Vagina (tissue), 2 donors: ENCODE measurements at regions not wholly inside any gene's neighbourhood (a gene's known extent, or its start where the extent isn't known, plus 50 kb on each side); places are given as distances from the start of the nearest gene placed in this dataset.

Source experiments
- DNase-seq, 2 donors: peaks; one replicate each; pipeline ENCODE4 v3.0.0-alpha.2; 2017; ENCODE audit errors: extremely low spot score in 2 of 2
- H3K27ac ChIP-seq: fragments of 200-600 bp; sonication (generic); one replicate; pipeline ENCODE4 v1.5.1; 2019
- H3K27me3 ChIP-seq: fragments of 200-600 bp; sonication (generic); one replicate; pipeline ENCODE4 v1.5.1; 2019
- H3K36me3 ChIP-seq, 2 donors: fragments of 200-600 bp; sonication (generic); one replicate each; pipeline ENCODE4 v1.5.1; 2017 to 2019
- H3K4me1 ChIP-seq: fragments of 200-600 bp; sonication (generic); one replicate; pipeline ENCODE4 v1.5.1; 2019
- H3K4me3 ChIP-seq, 2 donors: fragments of 200-600 bp; sonication (generic); 1 replicate in 1 of 2; 2 replicates in 1 of 2; pipeline ENCODE4 v1.5.1; 2016 to 2019
- H3K9me3 ChIP-seq: fragments of 200-600 bp; sonication (generic); one replicate; pipeline ENCODE4 v1.5.1; 2019
- CTCF ChIP-seq, 3 experiments: fragments of 450-650 bp in 2 of 3; fragments of 200-600 bp in 1 of 3; sonication (generic) in 1 of 3; IDR thresholded peaks; one replicate each; pipeline ENCODE4 v1.5.1; 2017 to 2019; ENCODE audit warnings: antibody characterized with exemption in 3 of 3, mild to moderate bottlenecking in 2 of 3, moderate library complexity in 2 of 3
- POLR2A ChIP-seq, 2 donors: fragments of 450-650 bp; IDR thresholded peaks; one replicate each; pipeline ENCODE4 v1.6.1; 2017; ENCODE audit warnings: antibody characterized with exemption in 2 of 2, mild to moderate bottlenecking in 2 of 2, moderate library complexity in 2 of 2
- POLR2AphosphoS5 ChIP-seq, 2 donors: sonication (generic); formaldehyde crosslinking; IDR thresholded peaks; one replicate each; pipeline ENCODE4 v1.9.0; 2017; ENCODE audit warnings: antibody characterized with exemption in 2 of 2, mild to moderate bottlenecking in 2 of 2, low read depth in 1 of 2; ENCODE audit not compliant: insufficient read depth in 1 of 2
- intact Hi-C: fragments of 100-400 bp; cut with DNase I; formaldehyde crosslinking; loops from one replicate; pipeline ENCODE4 v1.15.1; 2023

GRCh38 chr6:109239651-109240321, 142.5 kb downstream of the CD164 start:
- intact Hi-C loops: no loop called here
- Histone ChIP-seq H3K9me3 (no peaks in the 10 kb centered on the region), H3K27ac (no peak overlapping the region), H3K4me1 (no peaks in the 10 kb centered on the region), H3K27me3 (no peaks in the 10 kb centered on the region), H3K4me3 (no peak overlapping the region), H3K36me3 (no peaks in the 10 kb centered on the region)
- DNase-seq: no peak
- TF ChIP-seq CTCF (IDR thresholded peaks at IDR 0.05): no peak
- no peak for TF ChIP-seq POLR2A (IDR thresholded peaks at IDR 0.05)

- H3K4me1 ChIP-seq: no peaks in the 10 kb centered on the region
- DNase-seq: no peak
- intact Hi-C loops: no loop called here
- no peaks in the 10 kb centered on the region for H3K27me3 ChIP-seq
- H3K36me3 ChIP-seq: no peaks in the 10 kb centered on the region
- TF ChIP-seq POLR2A (IDR thresholded peaks at IDR 0.05) (no peak), CTCF (IDR thresholded peaks at IDR 0.05) (no peak), POLR2AphosphoS5 (IDR thresholded peaks at IDR 0.05; ENCODE audit: insufficient read depth in 1 of 2, low read depth in 1 of 2) (no peak)
- H3K4me3 ChIP-seq: no peak overlapping the region
- H3K27ac ChIP-seq: no peak overlapping the region
- no peaks in the 10 kb centered on the region for H3K9me3 ChIP-seq
Measured at GRCh38 chr6:109239160-109239559, 143.1 kb downstream of the CD164 start.

DNA sequence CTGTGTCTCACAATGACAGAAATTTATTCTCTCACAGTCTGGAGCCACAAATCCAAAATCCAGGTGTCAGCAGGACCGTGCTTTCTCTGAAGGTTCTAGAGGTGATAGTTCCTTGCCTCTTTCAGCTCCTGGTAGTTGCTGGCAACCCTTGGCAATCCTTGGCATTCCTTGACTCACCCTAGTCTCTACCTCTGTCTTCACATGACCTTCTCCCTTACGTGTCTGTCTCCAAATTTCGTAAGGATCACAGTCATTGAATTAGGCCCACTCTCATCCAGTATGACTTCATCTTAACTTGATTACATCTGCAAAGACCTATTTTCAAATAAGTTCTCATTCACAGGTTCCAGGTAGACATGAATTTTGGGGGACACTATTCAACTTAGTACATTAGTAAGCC, 143.1 kb downstream of the CEP57L1 start:
- Histone ChIP-seq H3K27me3 (no peaks in the 10 kb centered on the region), H3K4me1 (no peaks in the 10 kb centered on the region), H3K9me3 (no peaks in the 10 kb centered on the region), H3K36me3 (no peaks in the 10 kb centered on the region), H3K4me3 (no peak overlapping the region), H3K27ac (no peak overlapping the region)
- intact Hi-C loops: no loop called here
- no peak for TF ChIP-seq POLR2A (IDR thresholded peaks at IDR 0.05)
- no peak for TF ChIP-seq POLR2AphosphoS5 (IDR thresholded peaks at IDR 0.05; ENCODE audit: insufficient read depth in 1 of 2, low read depth in 1 of 2)
- no peak for TF ChIP-seq CTCF (IDR thresholded peaks at IDR 0.05)
- DNase-seq: no peak

DNA sequence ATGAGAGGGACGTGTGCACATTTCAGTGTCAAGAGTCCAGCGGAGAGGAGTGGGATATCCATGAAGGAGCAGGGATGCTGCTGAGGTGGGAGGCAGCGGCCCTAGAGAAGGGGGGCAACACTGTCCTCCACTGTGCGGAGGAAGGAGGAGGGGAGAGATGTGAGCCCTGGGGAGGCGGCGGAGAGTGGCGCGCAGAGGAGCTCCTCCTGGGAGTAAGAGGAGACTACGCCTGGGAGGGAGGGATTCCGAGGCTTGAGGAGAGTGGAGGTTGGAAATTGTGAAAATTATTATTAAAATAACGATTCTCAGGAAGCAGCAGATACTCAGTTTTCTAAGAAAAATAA, 142.7 kb downstream of the CEP57L1 start:
- Histone ChIP-seq H3K4me3 (no peak overlapping the region), H3K9me3 (no peaks in the 10 kb centered on the region), H3K27ac (no peak overlapping the region), H3K4me1 (no peaks in the 10 kb centered on the region), H3K27me3 (no peaks in the 10 kb centered on the region), H3K36me3 (no peaks in the 10 kb centered on the region)
- intact Hi-C loops: no loop called here
- DNase-seq: no peak
- no peak for TF ChIP-seq CTCF (IDR thresholded peaks at IDR 0.05)
- no peak for TF ChIP-seq POLR2A (IDR thresholded peaks at IDR 0.05)
- TF ChIP-seq POLR2AphosphoS5 (IDR thresholded peaks at IDR 0.05; ENCODE audit: insufficient read depth in 1 of 2, low read depth in 1 of 2): no peak

GRCh38 chr6:109237077-109237985, 142.0 kb downstream of the CEP57L1 start:
- Histone ChIP-seq H3K9me3 (no peaks in the 10 kb centered on the region), H3K27ac (no peak overlapping the region), H3K27me3 (no peaks in the 10 kb centered on the region), H3K36me3 (no peaks in the 10 kb centered on the region), H3K4me1 (no peaks in the 10 kb centered on the region), H3K4me3 (no peak overlapping the region)
- no peak for TF ChIP-seq CTCF (IDR thresholded peaks at IDR 0.05)
- TF ChIP-seq POLR2AphosphoS5 (IDR thresholded peaks at IDR 0.05; ENCODE audit: insufficient read depth in 1 of 2, low read depth in 1 of 2): no peak
- TF ChIP-seq POLR2A (IDR thresholded peaks at IDR 0.05): no peak
- intact Hi-C loops: no loop called here
- no peak for DNase-seq
